ENCODE measurements at regions not wholly inside any gene's neighbourhood (a gene's known extent, or its start where the extent isn't known, plus 50 kb on each side); places are given as distances from the start of the nearest gene placed in this dataset.
"Not testable (repeated sequence)": the region's sequence is repeated elsewhere in the genome, so short reads cannot be mapped to it uniquely, and the experiment has no call there.

GRCh38 chr7:145795132-145795531 is 321.5 kb upstream of the CNTNAP2 start:
- Histone ChIP-seq H3K9me3 (ENCODE audit: control insufficient read depth, insufficient read depth, low read length) (no peaks in the 10 kb centered on the region), H3K9me2 (replicated peaks; ENCODE audit: control insufficient read depth, low read length) (no peaks in the 10 kb centered on the region), H4K20me1 (ENCODE audit: control insufficient read depth, insufficient read depth, low read depth, low read length) (no peaks in the 10 kb centered on the region), H3K36me3 (ENCODE audit: control insufficient read depth, low read length) (no peaks in the 10 kb centered on the region), H3K4me3 (ENCODE audit: low read length) (no peak overlapping the region), H3F3A (ENCODE audit: control insufficient read depth, insufficient read depth) (no peaks in the 10 kb centered on the region), H3K4me2 (ENCODE audit: low read length) (no peak overlapping the region), H3K4me1 (ENCODE audit: control insufficient read depth, low read length) (no peaks in the 10 kb centered on the region), H3K27ac (ENCODE audit: low read depth, low read length) (no peak overlapping the region), H3K27me3 (ENCODE audit: control insufficient read depth, low read length) (no peaks in the 10 kb centered on the region), H3K79me2 (ENCODE audit: control insufficient read depth, low read length) (no peaks in the 10 kb centered on the region)
- no peak for TF ChIP-seq EZH2phosphoT487 (IDR thresholded peaks at IDR 0.05; ENCODE audit: borderline replicate concordance, low read length)
- no peak for TF ChIP-seq CTCF (IDR thresholded peaks at IDR 0.05; ENCODE audit: low read depth, low read length, poor library complexity, severe bottlenecking)

GRCh38 chr7:145784809-145785780 is 331.5 kb upstream of the CNTNAP2 start:
- no peak overlapping the region for H3K27ac ChIP-seq (ENCODE audit: low read depth, low read length)
- H4K20me1 ChIP-seq (ENCODE audit: control insufficient read depth, insufficient read depth, low read depth, low read length): no peaks in the 10 kb centered on the region
- H3K9me2 ChIP-seq (replicated peaks; ENCODE audit: control insufficient read depth, low read length): no peaks in the 10 kb centered on the region
- no peak overlapping the region for H3K4me3 ChIP-seq (ENCODE audit: low read length)
- H3K36me3 ChIP-seq (ENCODE audit: control insufficient read depth, low read length): no peaks in the 10 kb centered on the region
- no peaks in the 10 kb centered on the region for H3K9me3 ChIP-seq (ENCODE audit: control insufficient read depth, insufficient read depth, low read length)
- no peaks in the 10 kb centered on the region for H3F3A ChIP-seq (ENCODE audit: control insufficient read depth, insufficient read depth)
- no peaks in the 10 kb centered on the region for H3K27me3 ChIP-seq (ENCODE audit: control insufficient read depth, low read length)
- no peaks in the 10 kb centered on the region for H3K4me1 ChIP-seq (ENCODE audit: control insufficient read depth, low read length)
- no peak overlapping the region for H3K4me2 ChIP-seq (ENCODE audit: low read length)
- H3K79me2 ChIP-seq (ENCODE audit: control insufficient read depth, low read length): no peaks in the 10 kb centered on the region
- no peak for TF ChIP-seq CTCF (IDR thresholded peaks at IDR 0.05; ENCODE audit: low read depth, low read length, poor library complexity, severe bottlenecking)

GRCh38 chr7:145781388-145781787 is 335.2 kb upstream of the CNTNAP2 start:
- H3K4me1 ChIP-seq (ENCODE audit: control insufficient read depth, low read length); H3K79me2 ChIP-seq (ENCODE audit: control insufficient read depth, low read length); H3K9me3 ChIP-seq (ENCODE audit: control insufficient read depth, insufficient read depth, low read length); H3K4me3 ChIP-seq (ENCODE audit: low read length); H3K36me3 ChIP-seq (ENCODE audit: control insufficient read depth, low read length); H3F3A ChIP-seq (ENCODE audit: control insufficient read depth, insufficient read depth); H3K27me3 ChIP-seq (ENCODE audit: control insufficient read depth, low read length); H4K20me1 ChIP-seq (ENCODE audit: control insufficient read depth, insufficient read depth, low read depth, low read length); H3K9me2 ChIP-seq (replicated peaks; ENCODE audit: control insufficient read depth, low read length); H3K27ac ChIP-seq (ENCODE audit: low read depth, low read length); H3K4me2 ChIP-seq (ENCODE audit: low read length): not testable (repeated sequence)

- Histone ChIP-seq H3K9me3 (ENCODE audit: control insufficient read depth, insufficient read depth, low read length) (no peaks in the 10 kb centered on the region), H3K36me3 (ENCODE audit: control insufficient read depth, low read length) (no peaks in the 10 kb centered on the region), H3K4me2 (ENCODE audit: low read length) (no peak overlapping the region), H3K4me3 (ENCODE audit: low read length) (no peak overlapping the region), H3K27me3 (ENCODE audit: control insufficient read depth, low read length) (no peaks in the 10 kb centered on the region), H3K4me1 (ENCODE audit: control insufficient read depth, low read length) (no peaks in the 10 kb centered on the region), H3K79me2 (ENCODE audit: control insufficient read depth, low read length) (no peaks in the 10 kb centered on the region), H4K20me1 (ENCODE audit: control insufficient read depth, insufficient read depth, low read depth, low read length) (no peaks in the 10 kb centered on the region), H3F3A (ENCODE audit: control insufficient read depth, insufficient read depth) (no peaks in the 10 kb centered on the region), H3K27ac (ENCODE audit: low read depth, low read length) (no peak overlapping the region), H3K9me2 (replicated peaks; ENCODE audit: control insufficient read depth, low read length) (no peaks in the 10 kb centered on the region)
- TF ChIP-seq EZH2phosphoT487 (IDR thresholded peaks at IDR 0.05; ENCODE audit: borderline replicate concordance, low read length) (no peak), CTCF (IDR thresholded peaks at IDR 0.05; ENCODE audit: low read depth, low read length, poor library complexity, severe bottlenecking) (no peak)
Observed at GRCh38 chr7:145779140-145779539, 337.5 kb upstream of the CNTNAP2 start.
